ENCODE measurements at regions not wholly inside any gene's neighbourhood (a gene's known extent, or its start where the extent isn't known, plus 50 kb on each side); places are given as distances from the start of the nearest gene placed in this dataset.

DNA sequence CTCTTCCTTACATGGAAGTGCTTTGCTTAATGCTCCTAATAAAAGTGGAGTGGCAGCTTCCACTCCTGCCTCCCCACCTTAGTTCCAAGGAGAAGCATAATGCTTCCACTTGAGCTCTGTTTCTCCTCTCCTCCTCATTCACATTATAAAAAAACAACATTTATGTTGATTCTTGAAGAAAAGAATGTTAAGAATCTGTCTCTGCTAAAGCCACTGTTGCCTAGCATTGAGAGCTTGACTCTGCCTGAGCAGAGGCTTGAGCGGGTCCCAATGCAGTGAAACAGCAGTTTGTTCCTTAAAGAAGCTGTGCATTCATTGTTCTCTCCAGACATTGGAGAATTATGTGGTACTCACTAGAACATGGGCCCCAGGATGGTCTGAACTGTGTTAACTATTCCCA, 101.5 kb upstream of the GHR start:
- TF ChIP-seq POLR2AphosphoS5 (IDR thresholded peaks at IDR 0.05) (no peak), CTCF (IDR thresholded peaks at IDR 0.05) (no peak), EP300 (IDR thresholded peaks at IDR 0.05) (no peak), POLR2A (IDR thresholded peaks at IDR 0.05) (no peak)
